Forelimb muscle (tissue), 1 donor: ENCODE measurements at regions not wholly inside any gene's neighbourhood (a gene's known extent, or its start where the extent isn't known, plus 50 kb on each side); places are given as distances from the start of the nearest gene placed in this dataset.
A peak's percentile ranks its signal among the peaks of the same experiment; 100 is the strongest.

Experiments used
- DNase-seq: peaks from one replicate; pipeline ENCODE4 v3.0.0-alpha.2; 2013; ENCODE audit warnings: low read depth

GRCh38 chr6:56407883-56408410 is 160.6 kb upstream of the COL21A1 start:
- no peak for DNase-seq

- DNase-seq, result no peak
These were observed 159.2 kb upstream of the COL21A1 start for GRCh38 chr6:56406276-56407269.

- no peak for DNase-seq
These were observed 157.2 kb upstream of the COL21A1 start for GRCh38 chr6:56404599-56404998.

- peak; percentile 32 for DNase-seq
These were observed 156.4 kb upstream of the COL21A1 start for GRCh38 chr6:56403745-56404144.

GRCh38 chr6:56401477-56402070 is 154.2 kb upstream of the COL21A1 start:
- DNase-seq, result no peak

GRCh38 chr6:56400273-56400672 is 152.9 kb upstream of the COL21A1 start:
- DNase-seq, result no peak

GRCh38 chr6:56399672-56400263 is 152.4 kb upstream of the COL21A1 start:
- no peak for DNase-seq

- no peak for DNase-seq
These were observed 151.9 kb upstream of the COL21A1 start for GRCh38 chr6:56399250-56399671.

- no peak for DNase-seq
These were observed 149.1 kb upstream of the COL21A1 start for GRCh38 chr6:56396435-56396834.

GRCh38 chr6:56393615-56394612 is 146.5 kb upstream of the COL21A1 start:
- DNase-seq, result no peak

- no peak for DNase-seq
These were observed 141.0 kb upstream of the COL21A1 start for GRCh38 chr6:56388415-56388755.

GRCh38 chr6:56387621-56388414 is 140.4 kb upstream of the COL21A1 start:
- no peak for DNase-seq

GRCh38 chr6:56386717-56387116 is 139.3 kb upstream of the COL21A1 start:
- no peak for DNase-seq

GRCh38 chr6:56385981-56386593 is 138.7 kb upstream of the COL21A1 start:
- DNase-seq, result no peak

GRCh38 chr6:56383160-56383559 is 135.8 kb upstream of the COL21A1 start:
- DNase-seq, result no peak

- no peak for DNase-seq
These were observed 135.1 kb upstream of the COL21A1 start for GRCh38 chr6:56382416-56382940.

GRCh38 chr6:56381801-56382251 is 134.4 kb upstream of the COL21A1 start:
- no peak for DNase-seq

- DNase-seq, result no peak
These were observed 133.1 kb upstream of the COL21A1 start for GRCh38 chr6:56380476-56380875.

GRCh38 chr6:56378966-56379585 is 131.7 kb upstream of the COL21A1 start:
- peak; percentile 38 for DNase-seq
